Activated CD8-positive, alpha-beta memory T cell treated with anti-CD3 and anti-CD28 coated beads for 36 hours (primary cell): ENCODE measurements at regions not wholly inside any gene's neighbourhood (a gene's known extent, or its start where the extent isn't known, plus 50 kb on each side); places are given as distances from the start of the nearest gene placed in this dataset.

ENCODE experiments used
- CTCF ChIA-PET: fragments of 350-600 bp; sonication (Branson Sonifier 250); formaldehyde crosslinking; loops from one replicate; lab custom pipeline; 2021; ENCODE audit warnings: antibody characterized with exemption; lab: Charles Lee
- POLR2A ChIA-PET: fragments of 350-600 bp; sonication (Branson Sonifier 250); formaldehyde crosslinking; loops from one replicate; lab custom pipeline; 2021; ENCODE audit warnings: antibody characterized with exemption; lab: Charles Lee

DNA sequence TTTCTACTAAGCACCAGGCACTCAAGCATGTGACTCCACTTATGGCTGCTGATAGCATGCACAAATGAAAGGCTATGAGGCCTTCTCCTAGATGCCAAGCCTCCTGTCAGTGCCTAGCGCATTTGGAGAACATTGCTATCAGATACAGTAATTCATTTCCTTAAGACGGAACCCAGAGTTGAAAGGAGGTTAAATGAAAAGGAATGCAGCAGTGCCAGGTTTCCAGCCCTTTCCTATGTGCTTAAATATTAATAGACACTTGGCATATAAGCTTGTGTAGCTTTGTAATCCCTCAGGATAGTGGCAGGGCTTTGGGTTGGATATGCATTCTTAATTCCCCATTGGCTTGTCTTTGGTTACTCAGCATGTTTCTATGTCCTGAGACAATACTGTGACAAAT lies 140.1 kb upstream of the FRY start:
- POLR2A ChIA-PET: no interaction called here
- CTCF ChIA-PET: no interaction called here

DNA sequence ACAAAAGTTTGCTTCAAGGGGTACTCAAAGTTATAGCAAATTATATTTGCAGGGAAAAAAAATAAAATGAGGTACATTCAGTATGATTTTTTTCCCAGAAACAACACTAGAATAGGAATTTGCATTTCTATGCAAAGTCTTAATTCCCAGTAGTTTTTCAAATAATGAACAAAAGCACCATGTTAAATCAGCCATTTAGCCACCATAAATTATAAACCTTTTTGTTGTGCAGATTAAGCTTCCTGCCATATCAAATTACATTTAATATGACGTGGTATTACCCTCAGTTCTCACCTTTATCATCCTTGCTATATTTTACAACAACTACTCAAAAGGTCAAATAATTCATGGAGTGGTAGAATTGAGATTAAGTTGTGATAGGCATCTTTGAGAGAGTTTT lies 136.6 kb upstream of the FRY start:
- ChIA-PET POLR2A (no interaction called here), CTCF (interaction anchor here (1.3 kb wide), 1 partner anchor 11 kb away, joined by 4 read pairs; no protein-coding TSS in a partner anchor)

DNA sequence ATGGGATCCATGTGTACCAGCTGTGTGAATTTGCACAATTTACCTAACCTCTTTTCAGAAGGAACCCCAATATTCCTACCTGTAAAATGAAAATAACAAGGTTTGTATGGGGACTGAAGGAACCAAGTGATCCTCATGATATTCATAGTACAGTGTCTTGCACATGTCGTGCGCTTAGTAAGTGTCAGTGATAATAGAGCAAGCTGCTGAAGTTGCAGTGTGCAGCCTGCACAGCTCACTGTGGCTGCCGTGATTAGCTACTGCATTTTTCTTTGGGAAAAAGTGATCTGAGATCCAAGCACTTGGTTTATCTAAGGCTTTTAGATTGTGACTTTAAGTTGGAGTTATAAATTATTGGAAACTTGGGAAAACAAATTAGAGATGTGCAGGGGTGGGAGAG lies 135.9 kb upstream of the FRY start:
- CTCF ChIA-PET: interaction anchor here (1.3 kb wide), 1 partner anchor 11 kb away, joined by 4 read pairs; no protein-coding TSS in a partner anchor

DNA sequence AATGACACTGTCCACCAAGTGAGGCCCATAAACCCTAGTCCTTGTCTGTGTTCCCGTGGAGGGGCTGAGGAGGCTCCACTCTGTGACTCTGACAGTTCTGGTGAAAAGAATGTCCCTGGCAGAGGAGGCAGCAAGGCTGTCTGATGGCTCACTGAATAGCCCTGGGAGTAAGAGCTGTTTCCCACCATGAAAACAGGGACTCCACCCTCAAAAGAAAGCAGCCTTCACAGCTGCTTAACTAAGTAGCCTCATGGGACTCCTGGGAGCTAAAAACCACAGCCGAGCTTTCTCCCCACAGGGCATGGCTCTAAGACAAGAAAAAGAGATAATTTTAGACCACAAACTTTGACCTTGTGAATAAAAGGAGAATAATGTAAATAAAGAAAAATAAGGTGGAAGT lies 135.1 kb upstream of the FRY start:
- ChIA-PET POLR2A (no interaction called here), CTCF (no interaction called here)

More for the DNA sequence above, 135.9 kb upstream of the FRY start:
- POLR2A ChIA-PET: no interaction called here

DNA sequence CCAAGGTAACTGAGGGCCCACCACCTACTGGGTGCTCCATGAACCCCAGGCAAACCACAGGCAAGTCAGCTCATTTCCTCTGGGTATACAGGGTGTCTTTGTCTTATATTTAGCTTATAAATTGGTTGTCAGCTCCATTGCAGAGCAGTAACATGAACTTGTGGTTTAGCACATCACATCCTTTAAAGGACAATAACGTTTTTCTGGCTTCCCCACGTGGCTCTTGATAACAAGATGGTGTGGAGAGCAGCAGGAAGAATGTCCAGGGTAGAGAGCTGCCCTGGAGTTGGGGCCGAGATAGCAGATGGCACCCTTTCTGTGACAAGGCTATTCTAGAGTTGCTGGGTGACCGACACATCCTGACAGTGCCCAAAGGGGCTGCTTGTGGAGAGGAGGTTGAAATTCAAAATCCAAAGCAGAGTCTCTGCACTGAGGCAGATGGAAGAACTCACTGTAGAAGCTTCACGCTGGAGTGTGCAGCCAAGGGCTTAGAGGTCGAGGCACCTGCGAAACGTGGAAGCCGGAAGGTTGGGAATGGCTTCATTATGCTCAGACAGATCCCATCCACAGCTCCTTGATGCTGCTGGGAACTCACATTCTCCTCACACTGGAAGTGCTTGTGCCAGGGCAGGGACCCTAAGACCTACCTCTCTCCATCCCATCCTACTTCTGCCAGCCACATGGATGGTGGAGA lies 133.0 kb upstream of the FRY start:
- CTCF ChIA-PET: interaction anchor here (1.6 kb wide), 1 partner anchor 11 kb away, joined by 5 read pairs; no protein-coding TSS in a partner anchor
- POLR2A ChIA-PET: no interaction called here

DNA sequence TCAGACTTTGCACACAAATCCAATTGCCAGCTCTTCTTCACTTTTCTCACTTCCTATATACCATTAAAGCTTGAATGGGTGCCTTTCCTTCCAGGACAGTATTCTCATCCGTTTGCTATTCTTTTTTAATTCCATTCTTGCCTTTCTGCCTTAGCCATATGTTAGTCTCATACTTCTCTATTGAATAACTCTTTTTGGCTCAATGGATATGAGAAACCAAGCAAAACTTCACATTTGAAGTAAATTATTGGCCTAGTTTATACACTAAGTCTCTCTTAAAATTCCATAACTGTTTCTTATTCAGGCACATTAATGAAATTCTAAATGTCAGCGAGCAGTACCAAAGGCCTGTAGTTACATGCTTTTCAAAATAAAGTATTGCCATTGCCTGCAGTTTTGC lies 129.6 kb upstream of the FRY start:
- ChIA-PET CTCF (no interaction called here), POLR2A (no interaction called here)

DNA sequence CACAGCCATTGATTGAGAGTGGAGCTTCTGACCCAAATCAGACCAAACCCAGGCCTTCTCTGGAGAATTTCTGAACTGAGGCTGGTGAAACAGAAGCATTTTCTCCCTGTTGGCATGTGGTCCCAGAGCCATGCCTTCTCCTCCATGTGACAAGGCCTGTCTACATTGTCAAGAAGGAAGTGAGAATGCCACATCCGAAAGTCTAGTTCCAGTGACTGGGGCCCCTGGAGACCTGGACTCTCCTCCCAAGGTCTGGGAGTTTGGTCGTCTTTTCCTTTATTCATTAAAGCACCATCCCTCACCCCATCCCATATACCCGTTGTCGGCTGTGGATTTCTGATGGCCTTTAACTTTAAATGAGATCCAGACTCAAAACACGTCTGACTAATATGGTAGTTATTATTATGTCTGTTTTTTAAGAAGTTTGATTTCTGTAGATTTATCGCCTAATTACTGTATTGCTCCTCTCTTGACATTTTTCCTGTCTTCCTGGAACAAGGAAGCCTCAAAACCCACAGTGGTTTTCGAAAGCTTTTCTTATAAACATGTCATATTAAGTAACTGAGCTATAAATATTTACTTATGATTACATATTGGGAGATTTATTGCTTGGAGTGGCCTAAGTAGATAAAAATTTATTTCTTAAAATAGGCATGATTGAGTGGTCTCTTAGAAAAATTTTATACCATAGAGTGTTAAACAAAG lies 128.3 kb upstream of the FRY start:
- ChIA-PET POLR2A (no interaction called here), CTCF (no interaction called here)

DNA sequence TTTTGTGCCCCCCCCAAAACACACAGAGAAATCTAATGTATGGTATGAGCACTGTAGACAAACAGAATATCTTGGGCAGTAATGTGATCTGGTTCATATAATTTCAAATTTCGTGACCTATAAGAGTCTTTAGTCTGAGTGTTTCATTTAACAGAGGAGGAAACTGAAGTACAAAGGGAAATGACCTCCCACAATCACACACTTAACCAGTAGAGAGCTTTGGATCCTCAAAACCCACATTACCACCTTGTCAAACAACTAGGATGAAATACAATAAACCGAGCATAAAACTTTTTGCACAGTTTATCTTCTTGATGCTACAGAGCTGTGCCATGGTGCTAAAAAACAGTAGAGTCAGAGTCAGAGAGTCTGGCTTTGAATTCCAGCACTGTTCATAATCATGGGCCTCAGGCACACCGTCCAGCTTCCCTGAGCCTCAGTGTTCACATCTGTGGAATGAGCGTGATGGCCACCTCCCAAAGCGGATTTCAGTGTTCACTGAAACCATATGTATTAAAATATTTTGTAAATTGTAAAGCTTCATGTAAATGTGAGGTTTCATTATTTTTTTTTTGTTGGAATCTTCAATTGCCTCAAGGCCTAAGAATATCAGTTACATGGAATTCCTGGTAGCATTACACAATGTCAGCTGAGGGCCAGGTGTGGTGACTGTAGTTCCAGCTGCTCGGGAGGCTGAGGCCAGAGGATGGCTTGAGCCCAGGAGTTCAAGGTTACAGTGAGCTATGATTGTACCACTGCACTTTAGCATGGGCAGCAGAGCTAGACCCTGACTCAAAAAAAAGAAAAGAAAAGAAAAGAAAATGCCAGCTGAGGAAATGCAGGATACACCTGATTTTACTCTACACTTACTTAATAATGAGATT lies 126.4 kb upstream of the FRY start:
- ChIA-PET POLR2A (no interaction called here), CTCF (no interaction called here)

DNA sequence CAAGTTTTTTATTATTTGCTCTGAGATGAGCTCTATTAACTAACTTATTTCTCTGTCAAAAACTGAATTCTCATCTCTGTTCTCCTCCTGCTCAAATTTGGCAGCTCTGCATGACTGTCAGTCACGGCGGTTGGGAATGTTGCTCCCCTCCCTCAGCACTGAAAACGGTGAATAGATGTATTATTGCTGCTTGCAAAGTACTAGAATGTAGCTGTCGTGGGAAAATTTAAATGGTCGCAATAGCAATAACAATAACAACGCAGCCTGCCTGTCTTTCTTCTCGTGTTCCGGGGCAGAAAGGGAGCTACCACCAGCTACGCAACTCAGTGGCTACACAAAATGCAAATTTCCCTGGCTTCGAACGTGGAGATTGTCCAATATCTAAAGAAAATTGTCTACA lies 125.6 kb upstream of the FRY start:
- ChIA-PET POLR2A (no interaction called here), CTCF (interaction anchor here (0.6 kb wide), 1 partner anchor 11 kb away, joined by 4 read pairs; no protein-coding TSS in a partner anchor)

DNA sequence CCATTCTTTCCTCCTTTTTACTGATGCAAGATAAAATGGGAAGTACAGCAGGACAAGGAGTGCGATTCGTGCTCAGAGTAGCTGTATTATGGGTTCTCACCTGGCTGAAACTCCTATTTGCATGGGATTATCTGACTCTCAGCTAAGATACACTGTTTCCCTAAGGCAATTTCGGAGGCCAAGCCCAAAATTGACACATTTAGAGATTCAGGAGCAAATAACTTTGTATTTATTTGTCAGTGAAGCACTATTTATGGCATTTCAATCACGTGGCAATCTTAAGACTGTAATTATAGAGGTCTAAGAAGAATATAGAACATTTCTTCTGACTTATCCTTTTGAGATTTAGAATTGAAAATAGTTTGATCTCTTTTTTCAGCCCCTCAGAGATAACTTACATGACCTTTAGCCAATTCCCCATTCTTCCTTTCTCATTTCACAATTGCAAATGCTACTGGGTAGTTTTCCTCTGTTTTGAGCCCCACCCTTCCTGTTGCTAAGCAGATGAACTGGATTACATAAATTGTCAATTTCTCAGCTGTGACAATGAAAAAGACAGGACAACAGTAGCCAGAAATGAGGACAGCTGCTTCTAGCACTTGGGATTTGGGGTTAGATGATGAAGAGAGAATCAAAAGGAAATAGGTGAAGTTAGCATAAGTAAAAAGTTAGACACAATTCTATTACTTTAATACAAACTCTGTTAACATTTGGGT lies 122.7 kb upstream of the FRY start:
- ChIA-PET CTCF (interaction anchor here (1.1 kb wide), 1 partner anchor 9 kb away, joined by 4 read pairs; no protein-coding TSS in a partner anchor), POLR2A (no interaction called here)

DNA sequence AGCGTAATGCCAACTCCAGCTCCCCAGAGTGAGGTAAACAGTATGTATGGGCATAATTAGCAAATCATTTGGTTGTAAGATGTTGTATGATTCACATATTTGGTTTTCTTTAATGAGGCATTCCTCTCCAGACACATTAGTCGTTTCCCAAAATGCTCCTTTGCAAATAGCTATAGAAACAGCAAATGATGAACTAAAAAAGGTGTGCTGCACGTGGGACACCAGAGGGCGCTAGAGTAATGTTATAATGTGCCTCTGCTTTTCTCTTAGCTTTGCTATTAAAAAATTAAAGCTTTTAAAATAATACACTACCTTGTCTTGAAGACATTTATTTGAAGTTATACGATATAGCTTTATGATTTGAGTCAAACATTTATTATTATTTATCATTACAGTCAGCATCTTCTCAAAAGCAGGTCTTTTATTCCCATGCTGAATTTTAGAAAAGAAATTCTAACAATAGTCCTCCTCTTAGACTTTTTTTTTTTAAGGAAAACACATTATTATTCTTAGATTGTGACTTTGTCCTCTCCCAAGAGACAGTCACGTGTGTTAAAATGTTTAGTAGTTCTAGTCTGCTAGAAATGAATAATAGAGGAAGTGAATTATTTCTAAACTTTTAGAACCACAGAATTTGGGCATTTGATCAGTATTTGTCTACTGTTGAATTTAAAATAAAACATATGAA lies 121.6 kb upstream of the FRY start:
- ChIA-PET POLR2A (no interaction called here), CTCF (interaction anchor here (0.7 to 1.1 kb wide), 9 partner anchors 8 to 671 kb away, joined by 3 to 5 read pairs (median 3); partner anchors contain the start of genes BRCA2 and ZAR1L)

DNA sequence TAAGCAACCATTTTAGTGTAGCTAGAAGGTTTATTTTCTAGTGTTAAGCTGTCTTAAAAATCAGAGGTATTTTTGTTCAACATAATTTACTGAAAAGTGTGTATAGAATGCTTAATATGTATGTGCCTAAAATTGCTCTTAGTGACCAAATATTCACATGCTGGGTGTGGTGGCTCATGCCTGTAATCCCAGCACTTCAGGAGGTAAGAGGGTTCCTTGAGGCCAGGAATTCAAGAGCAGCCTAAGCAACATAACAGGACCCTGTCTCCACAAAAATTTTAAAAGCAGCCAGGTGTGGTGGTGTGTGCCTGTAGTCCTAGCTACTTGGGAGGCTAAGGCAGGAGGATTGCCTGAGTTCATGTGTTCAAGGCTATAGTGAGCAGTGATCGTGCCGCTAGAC lies 120.9 kb upstream of the FRY start:
- POLR2A ChIA-PET: no interaction called here
- CTCF ChIA-PET: interaction anchor here (0.7 to 1.1 kb wide), 7 partner anchors 9 to 671 kb away, joined by 3 to 5 read pairs (median 3); partner anchors contain the start of genes BRCA2 and ZAR1L

DNA sequence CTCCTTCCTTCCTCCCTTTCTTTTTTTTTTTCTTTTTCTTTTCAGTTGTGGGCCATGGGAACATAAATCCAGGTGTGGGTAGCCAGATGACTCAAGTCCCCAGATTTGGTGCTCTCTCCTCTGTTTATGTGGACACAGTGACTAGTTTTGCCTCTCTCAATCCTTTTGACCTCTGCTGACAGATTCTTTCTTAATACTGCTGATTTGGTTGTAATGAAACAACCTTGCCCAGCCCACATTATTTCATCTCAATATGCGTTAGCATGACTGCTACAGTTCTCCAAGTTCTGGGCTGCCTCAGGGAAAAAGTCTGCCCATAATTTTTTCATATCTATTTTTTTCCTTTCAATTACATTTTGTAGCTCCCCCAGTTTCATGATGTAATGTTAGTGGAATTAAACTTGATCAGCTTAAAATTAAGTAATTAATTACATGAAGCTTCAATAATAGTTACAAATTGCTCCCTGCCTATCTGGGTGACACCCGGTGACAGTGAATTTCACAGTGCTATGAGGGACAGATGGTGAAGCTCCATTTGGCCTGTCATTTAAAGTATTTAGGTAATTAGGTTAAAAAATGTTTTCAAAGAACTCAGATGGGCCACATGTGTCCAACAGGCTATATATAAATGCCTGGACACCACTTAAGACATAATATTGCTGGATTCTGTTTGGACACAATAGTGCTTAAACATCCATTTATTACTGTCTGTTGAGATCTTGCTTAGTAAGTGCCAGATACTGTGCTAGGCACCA lies 118.8 kb upstream of the FRY start:
- CTCF ChIA-PET: interaction anchor here (0.7 kb wide), 1 partner anchor 964 kb away, joined by 3 read pairs; no protein-coding TSS in a partner anchor

DNA sequence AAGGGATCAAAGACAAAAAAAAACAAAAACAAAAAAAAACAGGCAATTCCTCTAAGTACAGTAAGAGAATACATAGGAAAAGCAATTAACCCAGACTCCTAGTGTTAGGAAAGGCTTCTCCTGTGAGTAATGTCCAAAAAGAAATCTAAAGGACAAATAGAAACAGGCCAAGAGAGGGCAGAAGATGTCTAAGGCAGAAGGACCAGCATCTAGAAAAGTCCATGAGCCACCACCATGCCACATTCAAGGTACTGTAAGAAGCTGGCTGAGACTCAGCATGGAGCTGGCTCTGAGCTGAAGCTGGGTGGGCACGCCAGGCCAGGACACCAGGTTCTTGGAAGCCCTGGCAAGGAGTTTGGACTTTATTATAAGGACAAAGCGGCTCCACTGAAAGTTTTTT lies 118.1 kb upstream of the FRY start:
- CTCF ChIA-PET: no interaction called here
- POLR2A ChIA-PET: no interaction called here

More for the DNA sequence above, 118.8 kb upstream of the FRY start:
- POLR2A ChIA-PET: no interaction called here

DNA sequence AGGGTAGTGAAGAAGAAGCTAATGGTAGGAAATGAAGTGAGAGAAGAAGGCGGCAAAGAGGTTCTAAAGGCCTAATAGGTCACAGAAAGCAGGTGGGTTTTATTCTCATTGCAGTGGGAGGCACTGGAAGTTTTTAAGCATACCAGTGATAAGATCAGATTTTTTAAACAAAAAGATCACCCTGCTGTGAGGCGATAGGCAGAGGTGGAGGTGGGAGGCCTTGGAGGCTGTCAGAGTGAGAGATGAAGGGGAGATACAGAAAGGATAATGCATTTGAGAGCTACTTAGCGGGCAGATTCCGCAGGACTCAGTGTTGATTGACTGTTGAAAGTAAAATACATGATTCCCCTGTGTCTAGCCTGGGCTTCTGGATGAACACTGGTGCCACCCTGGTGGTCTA lies 116.7 kb upstream of the FRY start:
- ChIA-PET CTCF (interaction anchor here (1.1 kb wide), 1 partner anchor 16 kb away, joined by 3 read pairs; no protein-coding TSS in a partner anchor), POLR2A (no interaction called here)

DNA sequence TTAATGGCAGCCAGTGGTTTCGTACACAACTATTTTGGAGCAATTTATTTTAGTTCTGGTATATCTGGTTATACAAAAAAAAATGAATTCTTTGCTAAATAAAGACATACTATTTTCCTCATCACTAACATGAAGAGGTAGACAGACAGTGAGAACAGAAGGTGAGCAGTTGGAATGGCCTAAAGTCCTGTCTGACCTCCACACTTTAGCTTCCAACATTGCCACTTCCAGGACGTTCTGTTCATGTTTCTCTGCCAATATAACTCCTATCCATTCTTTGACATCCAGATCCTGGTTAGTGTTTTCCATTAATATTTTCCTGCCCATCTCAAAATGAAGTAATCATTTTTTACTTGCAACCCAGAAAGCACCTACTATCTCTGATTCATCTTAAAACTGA lies 112.9 kb upstream of the FRY start:
- POLR2A ChIA-PET: no interaction called here
- CTCF ChIA-PET: interaction anchor here (1.0 to 1.5 kb wide), 2 partner anchors 9 kb away, joined by 4 read pairs; no protein-coding TSS in a partner anchor

DNA sequence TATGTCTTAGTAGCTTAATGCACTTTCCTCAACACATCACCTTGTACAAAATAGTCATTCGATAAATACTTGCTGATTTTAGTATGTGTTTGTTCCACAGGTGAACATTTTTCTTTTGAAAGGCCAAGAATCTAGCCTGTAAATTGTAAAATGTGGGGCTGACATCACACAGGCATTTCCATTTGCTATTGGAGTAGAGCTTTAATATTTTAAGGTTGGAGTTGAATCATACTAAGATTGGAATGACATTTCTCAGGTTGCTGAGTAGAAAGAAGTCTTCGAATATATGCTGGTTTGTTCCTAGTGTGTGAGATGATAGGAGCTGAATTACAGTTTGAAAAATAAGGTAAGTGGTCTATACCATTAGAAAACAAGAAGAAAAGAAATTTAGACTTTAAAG lies 112.3 kb upstream of the FRY start:
- CTCF ChIA-PET: interaction anchor here (1.5 kb wide), 1 partner anchor 9 kb away, joined by 4 read pairs; no protein-coding TSS in a partner anchor
- POLR2A ChIA-PET: no interaction called here
